ENCODE measurements at regions not wholly inside any gene's neighbourhood (a gene's known extent, or its start where the extent isn't known, plus 50 kb on each side); places are given as distances from the start of the nearest gene placed in this dataset.
"Not testable (repeated sequence)": the region's sequence is repeated elsewhere in the genome, so short reads cannot be mapped to it uniquely, and the experiment has no call there.

GRCh38 chr20:19129306-19129705 lies 83.1 kb upstream of the SLC24A3 start:
- Histone ChIP-seq H3K4me3 (no peak overlapping the region), H3K4me1 (no peaks in the 10 kb centered on the region), H3K9me3 (no peaks in the 10 kb centered on the region), H3K27me3 (ENCODE audit: low read depth) (no peaks in the 10 kb centered on the region), H3K36me3 (no peaks in the 10 kb centered on the region), H3K27ac (no peak overlapping the region)
- DNase-seq (no peak), ATAC-seq (no peak)
- intact Hi-C loops (cut with DNase I), result no loop called here
- TF ChIP-seq, protein P1, sequence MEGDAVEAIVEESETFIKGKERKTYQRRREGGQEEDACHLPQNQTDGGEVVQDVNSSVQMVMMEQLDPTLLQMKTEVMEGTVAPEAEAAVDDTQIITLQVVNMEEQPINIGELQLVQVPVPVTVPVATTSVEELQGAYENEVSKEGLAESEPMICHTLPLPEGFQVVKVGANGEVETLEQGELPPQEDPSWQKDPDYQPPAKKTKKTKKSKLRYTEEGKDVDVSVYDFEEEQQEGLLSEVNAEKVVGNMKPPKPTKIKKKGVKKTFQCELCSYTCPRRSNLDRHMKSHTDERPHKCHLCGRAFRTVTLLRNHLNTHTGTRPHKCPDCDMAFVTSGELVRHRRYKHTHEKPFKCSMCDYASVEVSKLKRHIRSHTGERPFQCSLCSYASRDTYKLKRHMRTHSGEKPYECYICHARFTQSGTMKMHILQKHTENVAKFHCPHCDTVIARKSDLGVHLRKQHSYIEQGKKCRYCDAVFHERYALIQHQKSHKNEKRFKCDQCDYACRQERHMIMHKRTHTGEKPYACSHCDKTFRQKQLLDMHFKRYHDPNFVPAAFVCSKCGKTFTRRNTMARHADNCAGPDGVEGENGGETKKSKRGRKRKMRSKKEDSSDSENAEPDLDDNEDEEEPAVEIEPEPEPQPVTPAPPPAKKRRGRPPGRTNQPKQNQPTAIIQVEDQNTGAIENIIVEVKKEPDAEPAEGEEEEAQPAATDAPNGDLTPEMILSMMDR (IDR thresholded peaks at IDR 0.05), result no peak

GRCh38 chr20:19129976-19130612 lies 82.3 kb upstream of the SLC24A3 start:
- H3K4me3 ChIP-seq, result no peak overlapping the region
- no peaks in the 10 kb centered on the region for H3K4me1 ChIP-seq
- ATAC-seq, result peak; percentile 31 to 90
- H3K9me3 ChIP-seq, result no peaks in the 10 kb centered on the region
- H3K27ac ChIP-seq, result no peak overlapping the region
- no peaks in the 10 kb centered on the region for H3K36me3 ChIP-seq
- H3K27me3 ChIP-seq (ENCODE audit: low read depth), result no peaks in the 10 kb centered on the region
- no peak for DNase-seq
- TF ChIP-seq, protein P1 (IDR thresholded peaks at IDR 0.05), result no peak
- intact Hi-C loops (cut with DNase I), result no loop called here

- Histone ChIP-seq H3K4me3 (no peak overlapping the region), H3K9me3 (no peaks in the 10 kb centered on the region), H3K27me3 (ENCODE audit: low read depth) (no peaks in the 10 kb centered on the region), H3K36me3 (no peaks in the 10 kb centered on the region), H3K27ac (no peak overlapping the region), H3K4me1 (no peaks in the 10 kb centered on the region)
- no peak for ATAC-seq
- no peak for DNase-seq
- TF ChIP-seq, protein P1 (IDR thresholded peaks at IDR 0.05), result no peak
- intact Hi-C loops (cut with DNase I), result no loop called here
Observed at GRCh38 chr20:19130613-19130984, 81.8 kb upstream of the SLC24A3 start.

- TF ChIP-seq, protein P1 (IDR thresholded peaks at IDR 0.05), result no peak
- intact Hi-C loops (cut with DNase I), result no loop called here
- H3K36me3 ChIP-seq, result no peaks in the 10 kb centered on the region
- no peak overlapping the region for H3K4me3 ChIP-seq
- H3K27ac ChIP-seq, result no peak overlapping the region
- ATAC-seq (no peak), DNase-seq (no peak)
- H3K4me1 ChIP-seq, result no peaks in the 10 kb centered on the region
- H3K27me3 ChIP-seq (ENCODE audit: low read depth), result no peaks in the 10 kb centered on the region
- peaks cover 3% of the 10 kb centered on the region for H3K9me3 ChIP-seq
Observed at GRCh38 chr20:19137641-19138040, 74.8 kb upstream of the SLC24A3 start.

GRCh38 chr20:19138758-19139157 lies 73.7 kb upstream of the SLC24A3 start:
- H3K4me1 ChIP-seq, result no peaks in the 10 kb centered on the region
- ATAC-seq (no peak), DNase-seq (no peak)
- no peaks in the 10 kb centered on the region for H3K36me3 ChIP-seq
- no peaks in the 10 kb centered on the region for H3K27me3 ChIP-seq (ENCODE audit: low read depth)
- no peak overlapping the region for H3K27ac ChIP-seq
- H3K9me3 ChIP-seq, result peaks cover 3% of the 10 kb centered on the region
- H3K4me3 ChIP-seq, result no peak overlapping the region
- TF ChIP-seq, protein P1 (IDR thresholded peaks at IDR 0.05), result no peak
- intact Hi-C loops (cut with DNase I), result no loop called here

DNA sequence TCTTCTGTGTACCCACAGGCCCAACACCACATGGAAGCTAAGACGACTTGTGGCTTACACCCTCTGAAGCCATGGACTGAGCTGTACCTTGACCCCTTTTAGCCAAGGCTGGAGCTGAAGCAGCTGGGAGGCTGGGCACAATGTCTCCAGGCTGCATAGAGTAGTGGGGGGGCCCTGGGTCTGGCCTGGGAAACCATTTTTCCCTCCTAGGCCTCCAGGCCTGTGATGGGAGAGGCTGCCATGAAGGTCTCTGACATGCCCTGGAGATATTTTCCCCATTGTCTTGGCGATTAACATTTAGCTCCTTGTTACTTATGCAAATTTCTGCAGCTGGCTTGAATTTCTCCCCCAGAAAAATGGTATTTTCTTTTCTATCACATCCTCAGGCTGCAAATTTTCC lies 72.9 kb upstream of the SLC24A3 start:
- H3K27ac ChIP-seq; H3K4me3 ChIP-seq; H3K27me3 ChIP-seq (ENCODE audit: low read depth); DNase-seq; ATAC-seq; H3K4me1 ChIP-seq; intact Hi-C loops (cut with DNase I); H3K36me3 ChIP-seq; H3K9me3 ChIP-seq: not testable (repeated sequence)
